SH-SY5Y (cell line): ENCODE measurements at regions not wholly inside any gene's neighbourhood (a gene's known extent, or its start where the extent isn't known, plus 50 kb on each side); places are given as distances from the start of the nearest gene placed in this dataset.

Experiments
- GATA2 ChIP-seq: IDR thresholded peaks from 2 replicates; pipeline ENCODE4 v1.6.1; 2011; ENCODE audit warnings: mild to moderate bottlenecking, low read depth, low read length
- GATA3 ChIP-seq: IDR thresholded peaks from 2 replicates; pipeline ENCODE4 v1.6.1; 2011; ENCODE audit warnings: low read depth, mild to moderate bottlenecking, low read length, moderate library complexity

DNA sequence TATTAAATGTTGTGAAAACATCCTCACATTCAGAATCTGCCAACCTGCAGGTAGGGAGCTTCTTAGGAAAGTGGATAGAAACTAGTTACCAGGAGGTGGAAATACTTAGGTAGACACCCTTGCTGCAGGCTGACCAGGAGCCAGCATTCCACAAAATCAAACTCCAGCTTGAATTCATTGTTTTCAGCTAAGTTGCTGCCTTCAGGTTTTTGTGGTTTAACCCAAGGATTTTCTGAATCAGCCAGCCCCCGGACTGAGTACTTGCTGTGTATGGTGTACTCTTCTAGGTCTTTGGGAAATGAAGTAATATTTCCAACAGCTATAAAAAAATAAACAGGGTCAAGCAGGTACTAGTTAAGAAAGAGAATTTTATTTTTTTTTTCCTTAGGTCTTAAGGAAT lies 192.1 kb upstream of the CHST9 start:
- TF ChIP-seq GATA2 (no peak), GATA3 (no peak)
